Right forelimb (tissue), 1 donor: ENCODE measurements at regions not wholly inside any gene's neighbourhood (a gene's known extent, or its start where the extent isn't known, plus 50 kb on each side); places are given as distances from the start of the nearest gene placed in this dataset.

Experiments used
- DNase-seq: peaks from one replicate; pipeline ENCODE4 v3.0.0-alpha.2; 2018

- no peak for DNase-seq
Observed at GRCh38 chr11:37571246-37571645, 973.2 kb upstream of the RAG2 start.

GRCh38 chr11:37560991-37561390 is 963.0 kb upstream of the RAG2 start:
- no peak for DNase-seq

DNA sequence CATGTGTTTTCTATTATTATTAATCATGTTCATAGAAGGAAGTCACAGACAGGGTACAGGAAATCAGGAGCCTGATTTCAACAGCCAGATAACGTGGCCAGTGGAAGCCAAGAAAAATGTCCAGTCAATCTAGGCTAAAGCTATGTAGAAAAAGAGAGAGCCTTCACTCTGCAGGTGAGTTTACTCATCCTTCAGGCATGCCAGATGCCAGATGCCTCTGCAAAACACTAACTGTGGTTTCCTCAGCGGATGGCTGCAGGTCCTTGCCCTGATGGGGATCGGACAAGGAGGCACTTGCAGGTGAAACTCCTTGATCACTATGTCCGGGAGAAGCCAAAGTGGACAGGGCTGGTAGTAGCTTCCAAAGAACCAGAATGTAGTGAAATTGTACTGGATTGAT is 962.3 kb upstream of the RAG2 start:
- DNase-seq = no peak

- no peak for DNase-seq
Observed at GRCh38 chr11:37558619-37559210, 960.7 kb upstream of the RAG2 start.

DNA sequence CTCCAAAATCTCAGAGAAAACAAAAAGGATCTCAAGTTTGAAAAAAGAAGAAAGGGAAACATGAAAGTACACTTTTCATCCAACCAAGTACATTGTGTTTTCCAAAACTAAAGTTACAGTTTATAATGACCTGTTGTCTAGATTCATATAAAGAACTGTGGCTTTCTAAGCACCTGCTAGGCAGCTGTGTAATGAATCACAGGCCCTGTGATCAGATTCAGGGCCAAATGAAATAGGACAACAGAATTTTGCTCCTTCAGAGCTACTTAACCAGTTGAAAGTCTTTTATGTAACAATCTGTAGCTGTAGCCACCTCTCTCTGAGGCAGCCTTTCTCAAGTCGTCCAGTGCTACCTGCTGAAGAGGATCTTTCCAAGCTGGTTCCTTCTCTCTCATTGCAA is 960.0 kb upstream of the RAG2 start:
- DNase-seq = no peak

DNA sequence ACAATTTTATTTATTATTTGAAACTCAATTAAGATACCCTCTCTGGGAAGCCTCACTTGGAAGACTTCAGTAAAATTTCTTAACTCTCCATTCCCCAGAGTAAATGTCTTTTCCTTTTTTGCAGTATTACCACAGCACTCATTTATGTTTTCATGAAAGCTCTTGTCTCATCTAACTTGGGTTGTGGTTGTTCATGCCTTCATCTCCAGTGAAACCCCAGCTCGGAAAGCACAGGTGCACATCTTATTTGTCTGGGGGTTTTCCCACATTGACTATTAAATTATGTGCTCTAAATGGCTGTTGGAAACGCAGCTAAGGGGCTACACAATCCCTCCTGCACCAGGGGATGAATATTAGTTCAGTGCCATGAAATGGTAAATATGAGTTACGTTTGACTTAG is 954.2 kb upstream of the RAG2 start:
- DNase-seq = no peak

- DNase-seq = no peak
Observed at GRCh38 chr11:37544491-37544890, 946.5 kb upstream of the RAG2 start.

GRCh38 chr11:37533830-37534229 is 935.8 kb upstream of the RAG2 start:
- DNase-seq = no peak

GRCh38 chr11:37533087-37533486 is 935.1 kb upstream of the RAG2 start:
- DNase-seq = no peak

DNA sequence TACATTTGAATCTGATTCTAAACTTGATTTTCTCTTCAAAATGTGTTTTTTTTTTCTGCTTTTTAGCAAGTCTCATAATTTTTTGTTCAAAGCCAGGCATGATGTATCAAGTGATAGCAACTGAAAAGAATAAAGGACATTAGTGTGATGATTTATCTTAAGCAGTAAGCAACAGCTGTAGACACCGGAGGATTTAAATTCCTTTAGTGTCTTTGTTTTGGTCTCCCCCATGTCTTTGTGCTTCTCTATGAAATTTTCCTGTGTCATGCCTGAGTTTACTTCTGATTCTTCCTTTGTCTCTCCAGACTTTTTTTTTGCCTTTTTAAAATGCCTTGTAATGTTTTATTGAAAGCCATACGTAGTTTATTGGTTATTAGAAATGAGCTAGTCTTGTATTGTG is 934.2 kb upstream of the RAG2 start:
- no peak for DNase-seq

DNA sequence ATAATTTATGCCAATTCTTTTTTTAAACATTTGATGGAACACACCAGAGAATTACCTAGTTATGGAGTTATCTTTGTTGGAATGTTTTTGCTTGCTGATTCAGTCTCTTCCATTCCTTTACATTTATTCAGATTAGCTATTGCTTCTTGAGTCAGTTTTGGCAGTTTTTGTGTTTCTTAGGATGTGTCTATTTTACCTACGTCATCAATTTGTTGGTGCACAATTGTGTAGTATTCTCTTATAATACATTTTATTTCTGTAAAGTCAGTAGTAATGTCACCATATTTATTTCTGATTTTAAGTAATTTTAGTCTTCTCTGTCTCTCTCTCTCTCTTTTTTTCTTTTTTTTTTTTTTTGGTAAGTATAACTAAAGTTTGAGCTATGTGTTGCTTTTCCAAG is 929.5 kb upstream of the RAG2 start:
- no peak for DNase-seq

DNA sequence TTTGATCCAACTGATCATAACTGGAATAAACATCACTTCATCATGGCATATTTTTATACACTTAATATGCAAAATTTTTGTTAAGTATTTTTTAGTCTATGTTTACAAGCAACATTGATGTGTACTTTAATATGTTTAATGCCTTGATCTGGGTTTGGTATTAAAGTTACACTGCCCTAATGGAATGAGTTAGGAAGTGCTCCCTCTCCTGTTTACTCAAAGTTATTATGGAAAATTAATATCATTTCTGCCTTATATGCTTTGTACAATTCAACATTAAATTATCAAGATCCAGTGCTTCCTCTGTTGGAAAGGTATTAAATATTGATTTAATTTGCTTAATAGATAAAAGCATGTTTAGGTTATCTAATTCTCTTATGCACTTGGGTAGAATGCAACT is 927.3 kb upstream of the RAG2 start:
- DNase-seq = no peak

- DNase-seq = no peak
Observed at GRCh38 chr11:37519781-37520180, 921.7 kb upstream of the RAG2 start.

- no peak for DNase-seq
Observed at GRCh38 chr11:37512156-37512780, 914.2 kb upstream of the RAG2 start.

- no peak for DNase-seq
Observed at GRCh38 chr11:37511425-37511933, 913.4 kb upstream of the RAG2 start.

DNA sequence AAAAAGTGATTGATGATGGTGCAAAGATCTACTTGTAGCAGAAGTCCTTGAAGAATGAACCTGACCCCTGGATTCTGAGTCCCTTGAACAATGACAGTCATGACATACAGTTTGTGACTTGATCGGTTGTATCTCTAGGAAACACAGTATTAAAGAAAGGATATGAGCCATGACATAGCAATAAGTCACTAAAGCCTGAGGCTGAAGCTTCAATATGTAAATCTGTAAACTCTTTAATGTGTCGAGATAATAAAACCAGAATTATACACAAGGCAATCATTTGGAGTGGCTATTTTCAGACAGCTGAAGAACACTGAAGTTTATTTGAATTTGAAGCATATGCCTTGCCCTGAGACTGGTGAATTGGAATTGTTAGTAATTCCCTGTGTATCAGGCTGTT is 911.5 kb upstream of the RAG2 start:
- no peak for DNase-seq

- DNase-seq = no peak
Observed at GRCh38 chr11:37506531-37506930, 908.5 kb upstream of the RAG2 start.

DNA sequence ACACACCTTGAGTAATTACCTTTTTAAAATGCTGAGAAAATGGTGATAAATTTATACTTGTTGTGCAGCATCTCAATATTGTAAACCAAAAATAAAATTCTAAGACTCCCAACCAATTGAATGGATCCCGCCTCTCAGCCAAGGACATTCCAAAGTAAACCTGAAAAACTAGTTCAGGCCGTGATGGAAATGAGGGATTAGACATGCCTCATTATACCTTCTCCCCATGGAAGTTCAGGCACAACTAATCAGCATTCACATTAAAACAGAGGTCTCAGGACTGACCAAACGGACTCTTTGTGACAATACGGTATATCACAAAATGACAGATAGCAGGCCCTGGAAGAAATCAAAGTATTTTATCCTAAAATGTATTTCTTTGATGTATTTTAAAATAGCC is 907.4 kb upstream of the RAG2 start:
- no peak for DNase-seq

- no peak for DNase-seq
Observed at GRCh38 chr11:37504921-37505320, 906.9 kb upstream of the RAG2 start.

DNA sequence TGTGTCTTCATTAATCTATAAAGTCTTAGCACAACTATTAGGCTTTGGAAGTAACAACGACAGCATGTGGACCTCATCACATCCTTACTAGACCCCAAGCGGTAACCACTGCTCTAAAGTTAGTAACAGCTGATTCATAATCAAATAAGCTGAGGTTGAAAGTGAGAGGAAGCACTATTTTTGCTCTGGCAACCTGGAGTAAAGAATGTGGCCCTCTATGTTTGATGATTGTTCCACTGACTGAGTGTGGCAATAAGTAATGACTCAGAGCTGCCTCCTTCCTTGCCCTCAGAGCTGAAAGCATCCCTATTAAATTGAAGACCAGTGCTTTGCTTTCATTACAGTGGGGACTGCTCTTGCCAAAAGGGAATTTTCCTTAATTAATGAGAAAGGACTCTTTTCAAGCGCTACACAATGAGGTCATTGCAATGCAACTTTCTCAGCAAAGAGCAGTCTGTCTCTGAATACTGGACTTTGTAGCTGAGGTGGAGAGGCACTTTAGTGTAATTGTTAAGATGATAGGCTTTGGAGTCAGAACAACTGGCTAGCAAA is 906.1 kb upstream of the RAG2 start:
- no peak for DNase-seq

DNA sequence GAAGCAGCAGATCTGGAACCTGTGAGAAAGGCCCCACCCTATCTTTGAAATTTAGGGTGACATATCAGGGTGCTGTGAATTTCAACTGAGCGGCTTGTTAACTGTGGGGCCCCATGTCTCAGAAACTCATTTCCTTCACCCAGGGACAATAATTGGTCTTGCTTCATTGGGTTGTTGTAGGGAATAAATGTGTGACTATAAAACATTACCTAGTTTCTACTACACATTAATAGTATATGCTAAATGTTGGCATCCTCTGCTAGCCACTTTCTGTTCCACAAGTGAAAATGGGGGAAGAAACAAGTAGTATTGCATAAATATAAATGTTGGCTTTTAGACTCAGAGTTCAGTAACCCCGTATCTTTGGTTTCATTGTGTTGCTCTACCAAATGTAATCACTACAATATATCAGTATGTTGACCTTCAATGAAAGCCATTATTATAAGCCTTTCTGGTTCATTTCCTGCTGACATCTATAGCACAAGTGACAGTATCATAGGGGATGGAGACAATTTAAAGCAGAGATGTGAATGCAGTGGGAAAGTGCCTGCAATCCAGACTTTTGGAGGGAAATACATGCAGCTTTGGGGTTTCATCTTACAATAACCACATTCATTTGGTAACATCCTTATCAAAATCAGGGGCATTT is 905.5 kb upstream of the RAG2 start:
- no peak for DNase-seq

DNA sequence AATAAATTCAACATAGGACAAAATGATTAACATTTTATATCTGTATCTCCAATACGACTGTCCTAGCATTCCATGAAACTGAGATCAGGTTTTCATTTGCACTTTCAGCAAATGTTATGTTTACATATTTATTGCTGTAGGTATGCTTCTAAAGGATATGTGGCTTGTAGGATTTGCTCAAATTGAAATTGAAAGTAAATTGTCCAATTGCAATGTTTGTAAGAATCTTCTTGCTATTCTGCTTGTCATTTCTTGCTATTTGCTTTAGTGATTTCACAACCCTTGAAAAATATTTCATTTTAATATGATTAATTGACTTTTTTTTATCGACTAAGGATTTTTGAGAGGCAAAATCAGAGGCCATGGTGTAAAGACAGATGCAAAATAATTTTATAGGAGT is 904.2 kb upstream of the RAG2 start:
- no peak for DNase-seq

- no peak for DNase-seq
Observed at GRCh38 chr11:37500425-37500824, 902.4 kb upstream of the RAG2 start.

GRCh38 chr11:37497326-37497725 is 899.3 kb upstream of the RAG2 start:
- DNase-seq = no peak
